Stomach (tissue), 8 donors: ENCODE measurements at regions not wholly inside any gene's neighbourhood (a gene's known extent, or its start where the extent isn't known, plus 50 kb on each side); places are given as distances from the start of the nearest gene placed in this dataset.
A peak's percentile ranks its signal among the peaks of the same experiment; 100 is the strongest.

Experiments used
- DNase-seq, 2 donors: peaks; one replicate each; pipeline versions ENCODE4 v3.0.0 to v3.0.0-alpha.2; 2013 to 2019
- H3K27ac ChIP-seq, 5 donors: fragments of 200-600 bp in 4 of 5; sonication (generic) in 4 of 5; one replicate each; pipeline ENCODE4 v1.5.1; 2013 to 2019; ENCODE audit warnings: mild to moderate bottlenecking in 1 of 5, moderate library complexity in 1 of 5
- H3K27me3 ChIP-seq, 3 donors: fragments of 200-600 bp; sonication (generic); one replicate each; pipeline ENCODE4 v1.5.1; 2017 to 2019; ENCODE audit warnings: mixed run types in 1 of 3
- H3K36me3 ChIP-seq, 4 donors: fragments of 200-600 bp; sonication (generic); 1 replicate in 3 of 4; 2 replicates in 1 of 4; pipeline ENCODE4 v1.5.1; 2016 to 2019
- H3K4me1 ChIP-seq, 4 donors: fragments of 200-600 bp; sonication (generic); one replicate each; pipeline ENCODE4 v1.5.1; 2016 to 2019
- H3K4me3 ChIP-seq, 4 donors: fragments of 200-600 bp; sonication (generic) in 3 of 4; one replicate each; pipeline ENCODE4 v1.5.1; 2016 to 2019; ENCODE audit warnings: mild to moderate bottlenecking in 1 of 4
- H3K9me3 ChIP-seq, 4 donors: fragments of 200-600 bp; sonication (generic); one replicate each; pipeline ENCODE4 v1.5.1; 2016 to 2019
- CTCF ChIP-seq, 7 experiments: fragments of 450-650 bp in 4 of 7; fragments of 200-600 bp in 3 of 7; sonication (generic) in 3 of 7; IDR thresholded peaks; one replicate each; pipeline ENCODE4 v1.5.1; 2016 to 2019; ENCODE audit warnings: antibody characterized with exemption in 7 of 7, control low read depth in 2 of 7, mild to moderate bottlenecking in 1 of 7
- EP300 ChIP-seq: sonication (generic); formaldehyde crosslinking; IDR thresholded peaks from one replicate; pipeline ENCODE4 v1.6.1; 2017; ENCODE audit warnings: antibody characterized with exemption
- POLR2A ChIP-seq, 4 donors: fragments of 450-650 bp; IDR thresholded peaks; one replicate each; pipeline ENCODE4 v1.6.1; 2016; ENCODE audit warnings: antibody characterized with exemption in 4 of 4, control low read depth in 2 of 4, mild to moderate bottlenecking in 1 of 4, moderate library complexity in 1 of 4
- POLR2AphosphoS5 ChIP-seq, 3 donors: sonication (generic); formaldehyde crosslinking; IDR thresholded peaks; one replicate each; pipeline ENCODE4 v1.6.1; 2016; ENCODE audit warnings: antibody characterized with exemption in 3 of 3
- WGBS, 5 donors: extraction: QIAGEN DNeasy Blood & Tissue Kit in 3 of 5; methylation state at CpG; one replicate each; pipeline versions ENCODE4 v1.1.5 to v1.1.7; 2013 to 2018; 5-methylcytosine and 5-hydroxymethylcytosine counted together
- intact Hi-C: fragments of 100-400 bp; cut with DNase I; formaldehyde crosslinking; loops from one replicate; pipeline ENCODE4 v1.15.1; 2023; ENCODE audit warnings: low total_unique reads
- donor health status: healthy with polysubstance abuse.
- donor health status: Bipolar disorder and iron deficiency.
- donor health status: healthy.

DNA sequence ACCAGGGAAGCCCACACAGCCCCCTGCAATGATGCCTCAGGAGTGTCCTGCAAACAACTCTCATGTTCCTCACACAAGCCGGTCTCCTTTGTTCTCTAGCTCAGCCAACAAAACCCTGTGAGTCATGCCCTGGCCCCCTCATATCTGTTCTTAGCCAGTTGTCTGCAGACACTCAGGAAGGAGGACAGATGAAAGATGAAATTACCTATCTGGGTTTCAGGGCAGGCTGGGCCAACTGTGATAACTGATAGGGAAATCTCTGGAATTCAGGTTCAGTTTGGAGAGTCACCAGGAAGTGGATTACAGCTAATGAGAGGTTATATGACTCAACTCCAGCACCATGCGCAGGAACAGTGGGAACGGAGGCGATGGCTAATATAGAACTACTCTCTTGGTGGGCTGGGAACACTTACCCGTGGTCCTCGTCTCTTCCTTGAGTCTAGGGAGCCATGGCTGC, 352.0 kb upstream of the ADAMTS9 start:
- DNase-seq = no peak

DNA sequence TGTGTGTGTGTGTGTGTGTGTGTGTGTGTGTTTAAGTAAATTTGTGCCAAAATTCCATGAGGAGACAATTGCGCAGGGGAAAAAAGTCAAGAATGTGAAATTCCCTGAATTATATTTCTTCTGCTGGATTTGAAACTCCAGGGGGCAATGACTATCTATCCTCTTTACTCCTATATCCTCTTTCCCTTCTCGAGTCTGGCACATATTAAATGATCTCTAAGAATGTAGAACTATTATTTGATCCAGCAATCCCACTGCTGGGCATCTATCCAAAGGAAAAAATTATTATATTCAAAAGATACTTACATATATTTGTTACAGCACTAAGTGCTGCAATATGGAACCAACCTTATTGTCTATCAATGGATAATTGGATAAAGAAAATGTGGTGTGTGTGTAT, 350.1 kb upstream of the ADAMTS9 start:
- Histone ChIP-seq H3K9me3 (no peaks in the 10 kb centered on the region), H3K36me3 (no peaks in the 10 kb centered on the region), H3K27me3 (no peaks in the 10 kb centered on the region), H3K4me3 (no peak overlapping the region), H3K4me1 (peaks cover 0 to 8% (median 0%) of the 10 kb centered on the region in 4 donors), H3K27ac (no peak overlapping the region)
- TF ChIP-seq POLR2AphosphoS5 (IDR thresholded peaks at IDR 0.05) (no peak), CTCF (IDR thresholded peaks at IDR 0.05) (no peak), EP300 (no peak), POLR2A (IDR thresholded peaks at IDR 0.05) (no peak)
- intact Hi-C loops = no loop called here
- DNase-seq = peak in 1 of 2 donors; percentile 9
- 64 to 86% (median 81%) methylated on average over 2 of the region's 2 CpGs for WGBS, 5 donors

More for the DNA sequence above, 352.0 kb upstream of the ADAMTS9 start:
- TF ChIP-seq POLR2A (IDR thresholded peaks at IDR 0.05) = no peak
- TF ChIP-seq EP300 = no peak
- no peak for TF ChIP-seq POLR2AphosphoS5 (IDR thresholded peaks at IDR 0.05)
- no peak for TF ChIP-seq CTCF (IDR thresholded peaks at IDR 0.05)
- no peak overlapping the region for H3K27ac ChIP-seq
- no peaks in the 10 kb centered on the region for H3K9me3 ChIP-seq
- 65 to 79% (median 73%) methylated on average over 6 of the region's 6 CpGs for WGBS, 5 donors
- no peaks in the 10 kb centered on the region for H3K27me3 ChIP-seq
- H3K4me3 ChIP-seq = no peak overlapping the region
- H3K36me3 ChIP-seq = no peaks in the 10 kb centered on the region
- intact Hi-C loops = no loop called here
- peaks cover 0 to 8% (median 0%) of the 10 kb centered on the region in 4 donors for H3K4me1 ChIP-seq

DNA sequence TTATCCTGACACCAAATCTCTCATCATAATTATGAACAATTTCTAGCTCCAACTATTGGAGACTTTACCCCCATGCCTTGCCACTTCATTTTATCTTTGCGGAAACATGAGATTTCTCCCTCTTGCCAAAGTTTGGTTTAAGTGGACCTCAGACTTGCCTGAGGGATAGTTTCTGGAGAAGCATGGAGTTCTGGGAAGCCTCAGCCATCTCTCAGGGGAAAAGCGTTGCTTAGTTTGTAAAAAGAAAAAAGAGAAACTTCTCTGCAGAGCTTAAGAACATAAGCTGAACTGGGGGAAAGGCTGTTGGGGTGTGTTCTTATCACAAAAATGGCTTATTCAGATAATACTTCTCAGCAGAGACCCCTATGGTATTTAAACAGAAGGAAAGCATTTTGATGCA, 347.4 kb upstream of the ADAMTS9 start:
- no peak overlapping the region for H3K4me3 ChIP-seq
- 72 to 81% (median 77%) methylated on average over 2 of the region's 2 CpGs for WGBS, 5 donors
- no peaks in the 10 kb centered on the region for H3K9me3 ChIP-seq
- intact Hi-C loops = no loop called here
- no peak overlapping the region for H3K27ac ChIP-seq
- TF ChIP-seq EP300 (no peak), CTCF (IDR thresholded peaks at IDR 0.05) (no peak), POLR2A (IDR thresholded peaks at IDR 0.05) (no peak), POLR2AphosphoS5 (IDR thresholded peaks at IDR 0.05) (no peak)
- H3K27me3 ChIP-seq = no peaks in the 10 kb centered on the region
- H3K4me1 ChIP-seq = peaks cover 0 to 8% (median 0%) of the 10 kb centered on the region in 4 donors
- peak in 1 of 2 donors; percentile 39 for DNase-seq
- H3K36me3 ChIP-seq = no peaks in the 10 kb centered on the region

- no peaks in the 10 kb centered on the region for H3K9me3 ChIP-seq
- no peak for TF ChIP-seq POLR2AphosphoS5 (IDR thresholded peaks at IDR 0.05)
- H3K4me1 ChIP-seq = no peaks in the 10 kb centered on the region
- intact Hi-C loops = no loop called here
- no peak overlapping the region for H3K4me3 ChIP-seq
- H3K27ac ChIP-seq = no peak overlapping the region
- no peak for DNase-seq
- 71 to 97% (median 91%) methylated on average over 2 of the region's 2 CpGs for WGBS, 5 donors
- no peaks in the 10 kb centered on the region for H3K27me3 ChIP-seq
- no peaks in the 10 kb centered on the region for H3K36me3 ChIP-seq
These were observed 345.8 kb upstream of the ADAMTS9 start for GRCh38 chr3:65033576-65033975.

GRCh38 chr3:65030847-65031463, 343.2 kb upstream of the ADAMTS9 start:
- WGBS, 5 donors = 87 to 94% (median 92%) methylated on average over 3 of the region's 3 CpGs
- Histone ChIP-seq H3K36me3 (no peaks in the 10 kb centered on the region), H3K9me3 (no peaks in the 10 kb centered on the region), H3K27ac (no peak overlapping the region), H3K4me1 (no peaks in the 10 kb centered on the region), H3K4me3 (no peak overlapping the region), H3K27me3 (no peaks in the 10 kb centered on the region)
- intact Hi-C loops = no loop called here
- TF ChIP-seq POLR2A (IDR thresholded peaks at IDR 0.05) (no peak), CTCF (IDR thresholded peaks at IDR 0.05) (no peak), EP300 (no peak), POLR2AphosphoS5 (IDR thresholded peaks at IDR 0.05) (no peak)
- no peak for DNase-seq
